LoVo (cell line): ENCODE measurements at regions not wholly inside any gene's neighbourhood (a gene's known extent, or its start where the extent isn't known, plus 50 kb on each side); places are given as distances from the start of the nearest gene placed in this dataset.

Experiments used
- DNase-seq: peaks from one replicate; pipeline ENCODE4 v3.0.0-alpha.2; 2016; ENCODE audit warnings: low spot score

DNA sequence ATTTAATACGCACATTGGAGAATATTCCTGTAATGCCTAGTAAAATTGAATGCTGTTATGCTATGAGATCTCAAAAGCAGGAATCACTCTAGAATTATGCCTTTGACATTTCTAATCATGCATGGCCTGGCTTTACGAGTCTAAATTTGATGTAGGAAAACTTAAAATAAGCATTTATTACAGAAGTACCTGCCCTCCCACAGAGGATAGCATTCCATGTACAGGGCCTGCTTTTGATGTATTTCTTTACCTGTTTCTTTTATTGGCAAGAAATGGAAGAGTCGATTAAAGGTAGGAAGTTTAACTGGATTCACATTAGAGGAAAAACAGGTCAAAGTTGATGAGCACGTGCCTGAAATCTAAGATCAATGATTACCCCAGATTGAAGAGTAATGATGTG, 219.5 kb downstream of the PCDH7 start:
- DNase-seq: no peak

- DNase-seq: no peak
Observed at GRCh38 chr4:30941641-30942040, 221.5 kb downstream of the PCDH7 start.

GRCh38 chr4:30943356-30943755, 223.2 kb downstream of the PCDH7 start:
- DNase-seq: no peak

GRCh38 chr4:30945586-30945985, 225.4 kb downstream of the PCDH7 start:
- peak; percentile 9 for DNase-seq

GRCh38 chr4:30946288-30946687, 226.1 kb downstream of the PCDH7 start:
- DNase-seq: no peak

DNA sequence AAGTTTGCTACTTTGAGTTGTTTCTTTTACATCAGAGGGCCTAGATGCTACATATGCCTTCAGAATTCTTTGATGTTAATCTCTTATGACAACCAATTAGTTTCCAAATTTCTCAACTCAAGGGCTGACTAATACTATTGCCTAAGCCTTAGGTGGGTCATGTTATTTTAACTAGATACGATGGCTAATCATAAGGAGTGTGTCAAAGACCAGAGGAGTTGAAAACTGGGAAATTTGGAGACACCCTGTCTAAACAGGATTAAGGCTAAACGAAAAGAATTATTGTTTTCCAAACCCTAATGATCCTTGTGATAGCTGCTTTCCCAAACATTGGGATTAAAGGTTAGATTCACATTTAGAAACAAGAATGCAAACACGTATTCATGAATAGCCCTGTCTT, 228.5 kb downstream of the PCDH7 start:
- DNase-seq: peak; percentile 28

- peak; percentile 75 for DNase-seq
Observed at GRCh38 chr4:30950737-30951136, 230.6 kb downstream of the PCDH7 start.

- peak; percentile 71 for DNase-seq
Observed at GRCh38 chr4:30952526-30953219, 232.5 kb downstream of the PCDH7 start.

DNA sequence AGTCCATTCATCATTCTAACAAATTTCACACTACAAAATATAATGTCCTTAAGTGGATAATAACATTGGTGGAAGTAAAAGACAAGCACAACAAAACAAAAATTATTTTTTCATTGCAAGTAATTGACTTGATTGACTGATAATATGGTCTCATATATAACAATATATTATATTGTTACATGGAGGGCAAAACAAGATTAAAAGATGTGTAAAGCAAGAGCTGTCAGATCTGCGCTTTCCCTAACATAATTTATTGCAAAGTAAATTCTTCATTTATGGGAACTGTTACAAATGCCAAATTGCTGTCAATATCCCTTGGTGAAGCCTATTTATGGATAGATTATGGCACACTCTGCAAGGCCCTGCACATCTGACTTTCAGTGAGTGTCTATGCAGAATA, 233.6 kb downstream of the PCDH7 start:
- DNase-seq: no peak

DNA sequence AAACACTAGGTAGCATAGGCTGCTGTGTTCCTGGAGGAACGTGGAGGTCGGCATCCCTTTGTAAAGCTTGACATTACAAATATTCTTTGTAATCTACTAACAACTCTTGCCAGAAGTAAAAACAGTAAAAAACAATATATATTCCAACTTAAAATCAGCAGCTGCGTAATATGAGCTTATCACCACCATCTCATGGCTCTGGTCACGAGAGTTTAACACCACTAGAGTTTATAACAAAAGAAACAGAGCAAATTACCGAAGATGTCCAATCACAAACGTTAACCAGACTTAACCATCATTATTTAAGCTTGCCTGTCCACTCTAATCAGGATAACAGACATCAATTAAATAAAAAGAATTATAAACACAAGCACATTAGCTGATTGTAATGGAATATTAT, 236.7 kb downstream of the PCDH7 start:
- no peak for DNase-seq

DNA sequence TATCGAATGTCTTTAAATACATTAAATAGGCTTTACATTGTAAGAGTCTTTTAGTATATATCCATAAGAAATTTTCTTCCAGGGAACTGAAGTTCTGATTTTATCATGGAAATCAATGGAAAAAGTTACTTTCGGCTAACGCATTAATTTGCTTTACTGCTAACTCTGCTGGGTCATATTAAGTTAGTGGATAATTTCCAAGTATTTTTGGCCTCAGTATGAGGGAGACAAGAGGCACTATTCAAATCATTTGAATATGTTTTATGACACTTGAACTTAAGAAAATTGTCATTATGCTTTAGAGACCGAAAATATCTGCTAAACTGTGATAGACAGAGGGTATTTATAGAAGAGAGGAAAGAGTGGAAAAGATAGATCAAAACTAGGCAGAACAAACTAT, 237.5 kb downstream of the PCDH7 start:
- no peak for DNase-seq

DNA sequence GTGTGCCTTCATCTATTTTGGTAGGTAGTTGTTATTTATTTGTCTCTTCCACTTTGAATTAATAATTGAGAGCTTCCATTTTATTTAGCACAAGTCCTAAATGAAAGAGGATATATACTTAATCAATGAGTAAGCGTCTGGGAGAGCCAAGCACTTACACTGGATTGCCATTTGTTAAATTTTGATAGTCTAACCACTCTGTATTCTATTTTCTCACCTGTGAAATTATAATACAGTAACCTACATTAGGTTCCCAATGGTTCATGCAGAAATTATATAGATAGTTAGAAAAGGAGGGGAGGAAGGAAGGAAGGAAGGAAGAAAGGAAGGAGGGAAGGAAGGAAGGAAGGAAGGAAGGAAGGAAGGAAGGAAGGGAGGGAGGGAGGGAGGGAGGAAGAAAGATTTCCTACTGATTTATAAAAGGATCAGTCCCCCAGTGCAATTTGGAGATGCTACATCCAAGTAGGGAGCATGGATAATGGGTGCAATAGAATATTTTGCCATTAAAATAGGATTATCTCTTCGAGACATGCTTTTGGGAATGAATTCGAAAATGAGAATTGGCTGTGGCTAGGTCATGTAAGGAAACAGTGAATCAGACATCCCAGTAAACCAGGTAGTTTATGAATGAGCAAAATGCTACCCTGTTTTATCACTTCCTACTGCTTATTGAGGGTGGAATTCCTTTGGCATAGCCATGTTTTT, 239.8 kb downstream of the PCDH7 start:
- no peak for DNase-seq

DNA sequence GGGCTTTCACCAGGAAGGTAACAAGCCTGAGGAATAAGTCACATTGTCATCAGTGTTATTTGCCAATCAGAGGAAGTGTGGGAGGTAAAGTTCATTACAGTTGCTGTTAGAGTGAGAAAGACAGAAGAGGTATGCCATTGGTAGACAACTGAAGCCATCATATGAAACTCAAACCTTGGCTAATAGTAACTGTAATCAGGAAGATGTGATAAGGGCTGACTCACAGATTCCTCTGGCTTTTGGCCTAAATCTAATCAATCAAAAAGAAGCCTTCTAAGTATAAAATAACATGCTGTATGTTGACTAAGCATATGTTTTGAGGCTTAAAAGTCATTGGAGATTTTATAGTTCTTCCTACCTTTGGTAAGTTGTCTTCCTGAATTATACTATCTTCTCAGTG, 242.8 kb downstream of the PCDH7 start:
- DNase-seq: no peak

- DNase-seq: no peak
Observed at GRCh38 chr4:30968926-30969325, 248.8 kb downstream of the PCDH7 start.

DNA sequence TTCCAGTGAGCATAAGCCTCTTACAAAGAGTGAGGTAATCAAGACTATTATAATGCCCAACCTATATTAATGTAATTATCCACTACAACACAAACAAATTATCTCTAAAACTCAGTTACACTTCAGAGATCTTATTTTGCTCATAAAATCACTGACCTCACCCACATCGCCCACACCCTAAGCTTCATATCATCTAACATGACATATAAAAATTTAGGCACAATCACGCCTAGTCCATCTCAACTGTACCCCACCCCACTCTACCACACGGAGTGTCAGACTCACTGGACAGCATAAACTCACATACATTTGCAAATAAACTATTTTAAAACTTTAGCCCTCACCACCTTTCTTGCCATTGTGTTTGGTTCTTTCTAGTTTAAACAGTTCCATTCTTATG, 252.4 kb downstream of the PCDH7 start:
- DNase-seq: no peak

GRCh38 chr4:30973993-30974392, 253.8 kb downstream of the PCDH7 start:
- no peak for DNase-seq

- no peak for DNase-seq
Observed at GRCh38 chr4:30979402-30979801, 259.2 kb downstream of the PCDH7 start.

DNA sequence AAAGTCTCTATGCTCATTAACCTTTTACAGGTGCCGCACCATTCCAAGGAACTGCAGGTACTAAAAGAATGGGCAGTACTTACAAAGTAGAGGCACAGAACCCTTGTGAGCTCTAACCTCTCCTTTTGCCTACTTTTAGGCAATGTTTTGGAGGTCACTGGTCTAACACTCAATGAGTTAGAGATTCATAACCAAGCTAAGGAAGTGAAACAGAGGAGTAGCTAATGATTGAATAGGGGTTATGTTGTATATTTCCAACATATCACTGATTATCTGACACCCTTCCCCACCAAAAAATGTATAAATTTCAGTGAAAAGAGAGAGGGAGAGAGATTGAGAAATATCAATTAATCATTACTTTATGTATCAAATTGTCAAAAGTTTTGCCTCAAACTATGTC, 269.3 kb downstream of the PCDH7 start:
- no peak for DNase-seq

- DNase-seq: no peak
Observed at GRCh38 chr4:30996841-30997240, 276.7 kb downstream of the PCDH7 start.

DNA sequence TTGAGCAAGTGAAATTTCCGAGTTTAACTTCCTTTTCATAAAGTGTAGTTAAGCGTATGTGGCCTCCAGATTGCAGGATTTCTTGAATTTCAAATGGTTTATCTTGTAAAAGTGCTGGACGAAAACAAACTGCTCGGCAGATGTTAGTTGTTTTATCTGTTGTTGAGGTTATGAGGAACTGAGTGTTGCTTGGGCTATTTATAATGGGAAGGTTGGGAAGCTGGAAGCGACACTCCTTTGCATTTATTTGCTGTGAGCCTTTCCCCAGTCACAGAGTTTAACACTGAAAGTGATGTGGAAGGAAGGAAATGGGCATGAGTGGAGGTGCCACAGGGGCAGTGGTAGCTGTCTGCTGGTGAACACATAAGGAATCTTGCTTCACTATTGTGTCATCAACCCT, 284.9 kb downstream of the PCDH7 start:
- DNase-seq: no peak

- DNase-seq: no peak
Observed at GRCh38 chr4:31007858-31008257, 287.7 kb downstream of the PCDH7 start.

DNA sequence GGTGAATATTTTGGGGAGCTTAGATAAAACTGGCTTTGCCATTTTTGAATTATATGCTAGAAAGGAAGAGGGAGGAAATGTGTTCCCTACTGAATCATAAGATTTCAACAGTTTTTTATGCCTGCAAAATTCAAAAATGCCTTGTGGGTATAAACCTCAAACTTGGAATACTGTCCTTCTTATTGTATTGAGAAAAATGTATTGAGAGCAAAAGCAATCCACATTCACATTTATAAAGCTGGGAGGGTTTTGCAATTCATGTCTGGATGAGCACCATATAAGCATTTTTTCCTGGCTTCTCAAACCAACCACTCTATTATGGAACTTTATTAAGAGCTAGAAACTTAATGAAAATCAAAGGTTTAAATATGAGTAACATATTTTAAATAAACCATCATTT, 289.8 kb downstream of the PCDH7 start:
- no peak for DNase-seq

DNA sequence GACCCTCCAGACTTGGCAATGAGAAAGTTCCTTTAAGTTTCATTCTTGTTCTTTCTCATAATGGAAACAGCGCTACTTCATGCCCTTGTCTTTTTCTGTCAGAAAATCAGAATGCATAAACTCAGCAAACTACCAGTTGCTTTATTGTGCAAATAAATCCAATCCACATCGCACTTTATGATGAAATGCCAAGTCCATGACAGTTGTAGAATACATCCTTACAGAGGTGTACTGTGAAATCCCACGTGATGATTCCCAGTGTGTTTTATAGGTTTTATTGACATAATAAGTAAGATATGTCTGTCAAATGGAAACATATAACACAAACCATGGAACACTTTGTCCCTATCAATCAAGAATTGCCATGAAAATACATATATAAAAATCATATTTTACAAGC, 295.0 kb downstream of the PCDH7 start:
- no peak for DNase-seq
